ENCODE measurements at regions not wholly inside any gene's neighbourhood (a gene's known extent, or its start where the extent isn't known, plus 50 kb on each side); places are given as distances from the start of the nearest gene placed in this dataset.
"Not testable (repeated sequence)": the region's sequence is repeated elsewhere in the genome, so short reads cannot be mapped to it uniquely, and the experiment has no call there.

DNA sequence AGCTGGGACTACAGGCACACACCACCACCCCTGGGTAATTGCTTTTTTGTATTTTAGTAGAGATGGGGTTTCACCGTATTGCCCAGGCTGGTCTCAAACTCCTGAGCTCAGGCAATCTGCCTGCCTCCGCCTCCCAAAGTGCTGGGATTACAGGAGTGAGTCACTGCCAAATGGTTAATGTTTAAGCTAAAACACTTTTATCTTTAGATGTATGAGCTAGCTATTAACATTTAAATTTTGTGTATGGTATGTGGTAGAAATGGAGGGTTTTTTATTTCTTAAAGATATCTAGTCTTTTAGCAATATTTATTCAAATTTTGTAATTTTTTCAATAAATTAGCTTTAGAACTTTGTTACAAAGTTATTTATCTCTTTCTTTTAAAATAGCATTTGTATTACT lies 1659.8 kb upstream of the ADGRL3 start:
- in situ Hi-C loops (cut with HindIII; ENCODE audit: low sequenced_read_pairs) = no loop called here
- TF ChIP-seq, protein P1, sequence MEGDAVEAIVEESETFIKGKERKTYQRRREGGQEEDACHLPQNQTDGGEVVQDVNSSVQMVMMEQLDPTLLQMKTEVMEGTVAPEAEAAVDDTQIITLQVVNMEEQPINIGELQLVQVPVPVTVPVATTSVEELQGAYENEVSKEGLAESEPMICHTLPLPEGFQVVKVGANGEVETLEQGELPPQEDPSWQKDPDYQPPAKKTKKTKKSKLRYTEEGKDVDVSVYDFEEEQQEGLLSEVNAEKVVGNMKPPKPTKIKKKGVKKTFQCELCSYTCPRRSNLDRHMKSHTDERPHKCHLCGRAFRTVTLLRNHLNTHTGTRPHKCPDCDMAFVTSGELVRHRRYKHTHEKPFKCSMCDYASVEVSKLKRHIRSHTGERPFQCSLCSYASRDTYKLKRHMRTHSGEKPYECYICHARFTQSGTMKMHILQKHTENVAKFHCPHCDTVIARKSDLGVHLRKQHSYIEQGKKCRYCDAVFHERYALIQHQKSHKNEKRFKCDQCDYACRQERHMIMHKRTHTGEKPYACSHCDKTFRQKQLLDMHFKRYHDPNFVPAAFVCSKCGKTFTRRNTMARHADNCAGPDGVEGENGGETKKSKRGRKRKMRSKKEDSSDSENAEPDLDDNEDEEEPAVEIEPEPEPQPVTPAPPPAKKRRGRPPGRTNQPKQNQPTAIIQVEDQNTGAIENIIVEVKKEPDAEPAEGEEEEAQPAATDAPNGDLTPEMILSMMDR (IDR thresholded peaks at IDR 0.05; ENCODE audit: low read depth, low read length, missing control alignments) = no peak
- H3K4me3 ChIP-seq (ENCODE audit: low read depth, low read length) = no peak overlapping the region
- DNase-seq (ENCODE audit: low read depth) = no peak

DNA sequence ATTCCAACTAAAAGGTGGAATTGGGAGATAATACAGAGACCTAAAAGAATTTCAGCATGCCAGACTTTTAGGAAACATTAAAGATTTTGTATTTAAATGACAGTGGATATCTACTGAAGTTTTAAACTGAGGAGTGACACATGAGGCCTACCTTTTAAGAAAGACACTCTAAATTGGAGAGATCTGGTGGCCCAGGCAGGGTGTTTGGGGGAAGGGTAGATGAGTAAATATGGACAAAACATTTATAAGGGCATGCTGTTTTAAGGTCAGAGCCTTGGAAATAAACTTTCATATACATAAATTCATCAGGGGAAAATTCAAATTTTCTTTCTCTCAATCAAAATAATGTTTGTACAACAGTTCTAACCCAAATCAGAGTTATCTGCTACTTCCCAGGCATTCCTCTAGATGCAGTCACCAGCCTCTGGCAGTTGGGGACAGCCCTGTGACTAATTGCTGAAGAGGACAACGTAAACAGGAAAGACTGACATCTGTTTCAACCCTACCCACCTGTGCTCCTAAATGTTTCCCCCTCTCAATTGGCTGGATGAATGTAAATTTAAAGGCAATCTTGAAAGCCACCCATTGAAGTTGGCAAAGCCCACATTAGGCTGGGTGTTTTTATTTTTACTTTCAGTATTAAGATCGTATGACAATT lies 1646.9 kb upstream of the ADGRL3 start:
- TF ChIP-seq, protein P1 (IDR thresholded peaks at IDR 0.05; ENCODE audit: low read depth, low read length, missing control alignments) = no peak
- in situ Hi-C loops (cut with HindIII; ENCODE audit: low sequenced_read_pairs) = no loop called here
- no peak for DNase-seq (ENCODE audit: low read depth)
- no peak overlapping the region for H3K4me3 ChIP-seq (ENCODE audit: low read depth, low read length)

DNA sequence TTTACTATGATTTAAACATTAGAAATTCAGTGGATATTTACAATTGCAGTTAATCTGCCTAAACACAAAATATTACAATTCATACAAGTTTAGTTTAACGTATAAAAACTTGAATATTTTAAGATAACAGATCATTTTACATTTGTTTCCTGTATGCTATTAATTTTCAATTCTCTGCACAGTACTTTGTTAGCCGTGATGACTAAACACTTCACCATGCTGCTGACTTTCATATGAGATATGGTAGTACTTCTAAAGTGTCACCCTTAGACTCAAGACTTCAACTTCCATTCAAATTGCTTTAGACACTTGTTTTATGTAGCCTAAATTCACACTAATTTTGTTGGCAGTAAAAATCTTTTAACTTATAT lies 1646.4 kb upstream of the ADGRL3 start:
- no peak overlapping the region for H3K4me3 ChIP-seq (ENCODE audit: low read depth, low read length)
- DNase-seq (ENCODE audit: low read depth) = peak; percentile 2
- in situ Hi-C loops (cut with HindIII; ENCODE audit: low sequenced_read_pairs) = no loop called here
- TF ChIP-seq, protein P1 (IDR thresholded peaks at IDR 0.05; ENCODE audit: low read depth, low read length, missing control alignments) = no peak

DNA sequence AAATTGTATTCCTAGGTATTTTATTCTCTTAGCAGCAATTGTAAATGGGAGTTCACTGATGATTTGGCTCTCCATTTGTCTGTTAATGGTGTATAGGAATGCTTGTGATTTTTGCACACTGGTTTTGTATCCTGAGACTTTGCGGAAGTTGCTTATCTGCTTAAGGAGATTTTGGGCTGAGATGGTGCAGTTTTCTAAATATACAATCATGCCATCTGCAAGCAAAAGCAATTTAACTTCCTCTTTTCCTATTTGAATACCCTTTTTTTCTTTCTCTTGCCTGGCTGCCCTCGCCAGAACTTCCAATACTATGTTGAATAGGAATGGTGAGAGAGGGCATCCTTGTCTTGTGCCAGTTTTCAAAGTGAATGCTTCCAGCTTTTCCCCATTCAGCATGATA lies 1643.9 kb upstream of the ADGRL3 start:
- in situ Hi-C loops (cut with HindIII; ENCODE audit: low sequenced_read_pairs); DNase-seq (ENCODE audit: low read depth); H3K4me3 ChIP-seq (ENCODE audit: low read depth, low read length): not testable (repeated sequence)

DNA sequence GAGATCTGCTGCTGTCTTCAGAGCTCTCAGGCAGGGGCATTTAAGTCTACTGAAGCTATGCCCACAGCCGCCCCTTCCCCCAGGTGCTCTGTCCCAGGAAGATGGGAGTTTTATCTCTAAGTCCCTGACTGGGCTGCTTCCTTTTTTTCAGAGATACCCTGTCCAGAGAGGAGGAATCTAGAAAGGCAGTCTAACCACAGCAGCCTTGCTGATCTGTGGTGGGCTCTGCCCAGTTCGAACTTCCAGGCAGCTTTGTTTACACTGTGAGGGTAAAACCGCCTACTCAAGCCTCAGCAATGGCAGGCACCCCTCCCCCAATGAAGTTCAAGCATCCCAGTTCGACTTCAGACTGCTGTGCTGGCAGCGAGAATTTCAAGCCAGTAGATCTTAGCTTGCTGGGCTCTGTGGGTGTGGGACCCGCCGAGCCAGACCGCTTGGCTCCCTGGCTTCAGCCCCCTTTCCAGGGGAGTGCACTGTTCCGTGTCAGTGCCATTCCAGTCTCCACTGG lies 1639.9 kb upstream of the ADGRL3 start:
- in situ Hi-C loops (cut with HindIII; ENCODE audit: low sequenced_read_pairs); H3K4me3 ChIP-seq (ENCODE audit: low read depth, low read length); DNase-seq (ENCODE audit: low read depth): not testable (repeated sequence)

DNA sequence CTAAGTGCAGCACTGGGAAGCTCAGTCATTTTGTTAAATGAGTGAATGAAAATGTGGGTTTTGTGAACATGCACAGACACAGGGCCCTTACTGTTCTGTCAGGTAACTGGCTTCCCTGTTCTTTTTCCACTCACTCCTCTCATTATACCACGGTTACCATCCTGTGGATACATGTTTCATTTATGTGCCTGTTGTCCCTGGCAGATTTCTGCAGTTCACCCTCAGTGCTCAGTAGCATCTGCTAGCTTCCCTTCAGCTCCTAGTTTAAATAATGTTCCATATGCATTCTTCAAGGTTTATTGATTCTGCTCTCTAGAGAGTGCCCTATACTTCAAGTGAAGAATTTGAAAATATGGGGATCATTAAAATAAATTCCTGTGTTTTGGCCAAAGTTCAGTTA lies 1634.3 kb upstream of the ADGRL3 start:
- in situ Hi-C loops (cut with HindIII; ENCODE audit: low sequenced_read_pairs) = no loop called here
- TF ChIP-seq, protein P1 (IDR thresholded peaks at IDR 0.05; ENCODE audit: low read depth, low read length, missing control alignments) = no peak
- H3K4me3 ChIP-seq (ENCODE audit: low read depth, low read length) = no peak overlapping the region
- DNase-seq (ENCODE audit: low read depth) = no peak

DNA sequence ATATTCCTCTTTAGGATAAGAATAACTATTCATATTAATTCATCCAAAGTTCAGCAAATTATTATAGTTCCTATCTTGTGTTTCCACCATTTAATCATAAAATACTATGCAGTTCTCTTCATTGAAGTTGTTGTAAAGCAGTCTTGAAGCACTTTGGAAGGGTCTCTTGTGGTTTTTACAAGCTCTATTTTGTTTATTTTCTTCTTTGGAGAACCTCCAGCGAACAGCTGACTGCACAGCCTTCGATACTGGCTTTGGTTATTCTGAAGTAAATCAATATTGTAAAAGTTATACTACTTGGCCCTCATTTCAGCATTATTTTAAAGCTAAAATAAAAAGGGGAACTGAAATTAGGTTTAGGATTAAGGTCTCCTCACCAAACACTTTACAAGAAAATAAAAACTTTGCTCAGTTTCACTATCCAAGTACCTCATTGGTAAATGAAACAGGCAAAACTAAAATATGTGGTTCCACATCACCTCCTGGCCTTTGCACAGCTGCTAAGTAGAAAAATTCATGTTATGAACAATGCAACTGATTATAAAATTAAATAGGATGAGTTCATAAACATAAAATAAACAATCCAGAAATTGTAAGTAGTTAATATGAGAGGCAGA lies 1629.2 kb upstream of the ADGRL3 start:
- H3K4me3 ChIP-seq (ENCODE audit: low read depth, low read length) = no peak overlapping the region
- in situ Hi-C loops (cut with HindIII; ENCODE audit: low sequenced_read_pairs) = no loop called here
- TF ChIP-seq, protein P1 (IDR thresholded peaks at IDR 0.05; ENCODE audit: low read depth, low read length, missing control alignments) = no peak
- DNase-seq (ENCODE audit: low read depth) = no peak

Measured in astrocyte of the cerebellum (primary cell).